ENCODE measurements at regions not wholly inside any gene's neighbourhood (a gene's known extent, or its start where the extent isn't known, plus 50 kb on each side); places are given as distances from the start of the nearest gene placed in this dataset.

GRCh38 chr1:167145965-167146364 is 52.1 kb downstream of the STYXL2 start:
- DNase-seq (ENCODE audit: low read depth in 2 of 2) = no peak

GRCh38 chr1:167146903-167147539 is 53.1 kb downstream of the STYXL2 start:
- no peak for DNase-seq (ENCODE audit: low read depth in 2 of 2)

GRCh38 chr1:167148421-167148820 is 54.5 kb downstream of the STYXL2 start:
- DNase-seq (ENCODE audit: low read depth in 2 of 2) = no peak

- no peak for DNase-seq (ENCODE audit: low read depth in 2 of 2)
Measured at GRCh38 chr1:167149793-167150491, 56.1 kb downstream of the STYXL2 start.

GRCh38 chr1:167150492-167150833 is 56.6 kb downstream of the STYXL2 start:
- no peak for DNase-seq (ENCODE audit: low read depth in 2 of 2)

- DNase-seq (ENCODE audit: low read depth in 2 of 2) = no peak
Measured at GRCh38 chr1:167152192-167152876, 58.5 kb downstream of the STYXL2 start.

- DNase-seq (ENCODE audit: low read depth in 2 of 2) = no peak
Measured at GRCh38 chr1:167156466-167156865, 62.6 kb downstream of the STYXL2 start.

GRCh38 chr1:167157114-167157513 is 63.2 kb downstream of the STYXL2 start:
- DNase-seq (ENCODE audit: low read depth in 2 of 2) = no peak

GRCh38 chr1:167158111-167158812 is 62.4 kb upstream of the POU2F1 start:
- no peak for DNase-seq (ENCODE audit: low read depth in 2 of 2)

GRCh38 chr1:167158813-167159275 is 61.8 kb upstream of the POU2F1 start:
- DNase-seq (ENCODE audit: low read depth in 2 of 2) = no peak

- DNase-seq (ENCODE audit: low read depth in 2 of 2) = no peak
Measured at GRCh38 chr1:167159782-167160181, 60.9 kb upstream of the POU2F1 start.

GRCh38 chr1:167161242-167161641 is 59.4 kb upstream of the POU2F1 start:
- no peak for DNase-seq (ENCODE audit: low read depth in 2 of 2)

GRCh38 chr1:167161762-167162161 is 58.9 kb upstream of the POU2F1 start:
- DNase-seq (ENCODE audit: low read depth in 2 of 2) = no peak

- no peak for DNase-seq (ENCODE audit: low read depth in 2 of 2)
Measured at GRCh38 chr1:167165219-167165618, 55.5 kb upstream of the POU2F1 start.

GRCh38 chr1:167165948-167166689 is 54.6 kb upstream of the POU2F1 start:
- DNase-seq (ENCODE audit: low read depth in 2 of 2) = peak in 1 of 2 donors; percentile 20

- DNase-seq (ENCODE audit: low read depth in 2 of 2) = peak in 1 of 2 donors; percentile 45
Measured at GRCh38 chr1:167166690-167167075, 54.0 kb upstream of the POU2F1 start.

- peak in 1 of 2 donors; percentile 38 for DNase-seq (ENCODE audit: low read depth in 2 of 2)
Measured at GRCh38 chr1:167168424-167168823, 52.3 kb upstream of the POU2F1 start.

GRCh38 chr1:167169642-167170041 is 51.0 kb upstream of the POU2F1 start:
- DNase-seq (ENCODE audit: low read depth in 2 of 2) = no peak
